Body of pancreas (tissue), 4 donors: ENCODE measurements at regions not wholly inside any gene's neighbourhood (a gene's known extent, or its start where the extent isn't known, plus 50 kb on each side); places are given as distances from the start of the nearest gene placed in this dataset.
A peak's percentile ranks its signal among the peaks of the same experiment; 100 is the strongest.

ENCODE experiments used
- ATAC-seq: fragments of 150-250 bp; one replicate; pipeline ENCODE4 v1.9.1; 2016
- DNase-seq, 4 donors: peaks; one replicate each; pipeline ENCODE4 v3.0.0-alpha.2; 2019
- H3K27ac ChIP-seq, 4 donors: fragments of 200-600 bp; sonication (generic); 1 replicate in 3 of 4; 2 replicates in 1 of 4; pipeline versions ENCODE4 v1.5.1 to v1.6.1; 2016 to 2019; ENCODE audit warnings: mild to moderate bottlenecking in 1 of 4, mixed read lengths in 1 of 4, moderate library complexity in 1 of 4
- H3K27me3 ChIP-seq, 2 donors: fragments of 200-600 bp; sonication (generic); one replicate each; pipeline ENCODE4 v1.6.0; 2016; ENCODE audit warnings: mild to moderate bottlenecking in 1 of 2
- H3K36me3 ChIP-seq, 2 donors: fragments of 200-600 bp; sonication (generic); replicated peaks in 1 of 2; 2 replicates each; pipeline ENCODE4 v1.5.1; 2016; ENCODE audit warnings: low read depth in 2 of 2; ENCODE audit not compliant: insufficient read depth in 1 of 2
- H3K4me1 ChIP-seq: fragments of 200-600 bp; sonication (generic); one replicate; pipeline ENCODE4 v1.6.0; 2016
- H3K4me3 ChIP-seq, 2 donors: fragments of 200-600 bp; sonication (generic); 1 replicate in 1 of 2; 2 replicates in 1 of 2; pipeline ENCODE4 v1.5.1; 2016 to 2019
- H3K9me3 ChIP-seq, 3 donors: fragments of 200-600 bp; sonication (generic); 1 replicate in 2 of 3; 2 replicates in 1 of 3; pipeline ENCODE4 v1.5.1; 2016
- POLR2A ChIP-seq, 3 donors: fragments of 450-650 bp; IDR thresholded peaks; one replicate each; pipeline ENCODE4 v1.6.1; 2016; ENCODE audit warnings: antibody characterized with exemption in 3 of 3, mild to moderate bottlenecking in 2 of 3
- WGBS, 2 donors: methylation state at CpG; one replicate each; pipeline ENCODE4 v1.1.5; 2017; 5-methylcytosine and 5-hydroxymethylcytosine counted together
- intact Hi-C: fragments of 100-400 bp; cut with DNase I; formaldehyde crosslinking; loops from one replicate; pipeline ENCODE4 v1.15.1; 2023
- TF ChIP-seq, protein P1 (sequence below), 7 experiments: fragments of 450-650 bp in 4 of 7; fragments of 200-600 bp in 3 of 7; sonication (generic) in 3 of 7; IDR thresholded peaks; one replicate each; pipeline ENCODE4 v1.5.1; 2016 to 2019; ENCODE audit warnings: antibody characterized with exemption in 7 of 7

DNA sequence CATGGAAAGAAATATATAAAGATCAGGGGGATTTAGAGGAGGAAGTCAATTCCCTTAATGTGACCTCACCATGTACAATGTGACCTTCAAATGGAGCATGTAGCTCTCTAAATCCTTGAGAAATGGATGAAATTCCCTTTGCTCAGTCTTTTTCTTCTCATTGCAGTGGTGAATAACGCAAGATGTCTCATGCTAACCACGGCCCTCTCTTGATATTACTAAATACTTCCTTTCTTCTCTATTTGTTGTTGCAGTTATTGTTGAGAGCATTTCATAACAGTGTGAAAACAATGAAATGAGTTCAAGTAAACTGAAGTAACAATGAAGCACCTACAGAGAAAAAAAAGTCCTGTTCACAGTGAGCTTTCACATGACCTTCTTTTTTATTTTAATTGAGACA, 55.6 kb downstream of the ZNF281 start:
- intact Hi-C loops = no loop called here
- DNase-seq (no peak), ATAC-seq (no peak)
- TF ChIP-seq POLR2A (IDR thresholded peaks at IDR 0.05) = no peak
- TF ChIP-seq, protein P1, sequence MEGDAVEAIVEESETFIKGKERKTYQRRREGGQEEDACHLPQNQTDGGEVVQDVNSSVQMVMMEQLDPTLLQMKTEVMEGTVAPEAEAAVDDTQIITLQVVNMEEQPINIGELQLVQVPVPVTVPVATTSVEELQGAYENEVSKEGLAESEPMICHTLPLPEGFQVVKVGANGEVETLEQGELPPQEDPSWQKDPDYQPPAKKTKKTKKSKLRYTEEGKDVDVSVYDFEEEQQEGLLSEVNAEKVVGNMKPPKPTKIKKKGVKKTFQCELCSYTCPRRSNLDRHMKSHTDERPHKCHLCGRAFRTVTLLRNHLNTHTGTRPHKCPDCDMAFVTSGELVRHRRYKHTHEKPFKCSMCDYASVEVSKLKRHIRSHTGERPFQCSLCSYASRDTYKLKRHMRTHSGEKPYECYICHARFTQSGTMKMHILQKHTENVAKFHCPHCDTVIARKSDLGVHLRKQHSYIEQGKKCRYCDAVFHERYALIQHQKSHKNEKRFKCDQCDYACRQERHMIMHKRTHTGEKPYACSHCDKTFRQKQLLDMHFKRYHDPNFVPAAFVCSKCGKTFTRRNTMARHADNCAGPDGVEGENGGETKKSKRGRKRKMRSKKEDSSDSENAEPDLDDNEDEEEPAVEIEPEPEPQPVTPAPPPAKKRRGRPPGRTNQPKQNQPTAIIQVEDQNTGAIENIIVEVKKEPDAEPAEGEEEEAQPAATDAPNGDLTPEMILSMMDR (IDR thresholded peaks at IDR 0.05) = no peak
- WGBS, 2 donors = 65 to 84% methylated on average over 2 of the region's 2 CpGs
- H3K27me3 ChIP-seq = no peaks in the 10 kb centered on the region
- H3K36me3 ChIP-seq = no peaks in the 10 kb centered on the region
- no peaks in the 10 kb centered on the region for H3K4me1 ChIP-seq
- no peak overlapping the region for H3K4me3 ChIP-seq
- H3K9me3 ChIP-seq = no peaks in the 10 kb centered on the region
- no peak overlapping the region for H3K27ac ChIP-seq

DNA sequence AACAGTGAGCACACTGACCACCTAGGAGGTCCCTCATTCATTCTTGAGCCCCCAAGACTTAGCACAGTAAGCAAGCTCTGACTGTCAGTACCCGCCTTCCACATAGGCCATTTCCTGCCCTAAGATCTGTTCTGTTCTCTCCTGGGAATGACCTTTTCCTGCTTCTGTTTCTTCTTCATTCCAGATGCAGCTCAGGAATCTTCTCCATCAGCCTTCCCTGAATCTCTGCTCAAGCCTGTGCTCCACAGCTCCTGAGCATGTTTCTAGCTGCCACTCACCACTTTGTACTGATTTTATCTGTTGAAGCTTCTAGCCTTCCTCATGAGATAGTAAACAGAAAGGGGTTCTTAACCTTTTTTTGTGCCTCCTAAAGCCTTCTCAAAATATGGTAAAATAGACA, 56.6 kb downstream of the ZNF281 start:
- Histone ChIP-seq H3K27ac (no peak overlapping the region), H3K4me1 (no peaks in the 10 kb centered on the region), H3K9me3 (no peaks in the 10 kb centered on the region), H3K4me3 (no peak overlapping the region), H3K27me3 (no peaks in the 10 kb centered on the region), H3K36me3 (no peaks in the 10 kb centered on the region)
- TF ChIP-seq, protein P1 (IDR thresholded peaks at IDR 0.05) = no peak
- TF ChIP-seq POLR2A (IDR thresholded peaks at IDR 0.05) = no peak
- intact Hi-C loops = no loop called here
- ATAC-seq (no peak), DNase-seq (no peak)
- 81 to 100% methylated on average over 1 of the region's 1 CpG for WGBS, 2 donors

DNA sequence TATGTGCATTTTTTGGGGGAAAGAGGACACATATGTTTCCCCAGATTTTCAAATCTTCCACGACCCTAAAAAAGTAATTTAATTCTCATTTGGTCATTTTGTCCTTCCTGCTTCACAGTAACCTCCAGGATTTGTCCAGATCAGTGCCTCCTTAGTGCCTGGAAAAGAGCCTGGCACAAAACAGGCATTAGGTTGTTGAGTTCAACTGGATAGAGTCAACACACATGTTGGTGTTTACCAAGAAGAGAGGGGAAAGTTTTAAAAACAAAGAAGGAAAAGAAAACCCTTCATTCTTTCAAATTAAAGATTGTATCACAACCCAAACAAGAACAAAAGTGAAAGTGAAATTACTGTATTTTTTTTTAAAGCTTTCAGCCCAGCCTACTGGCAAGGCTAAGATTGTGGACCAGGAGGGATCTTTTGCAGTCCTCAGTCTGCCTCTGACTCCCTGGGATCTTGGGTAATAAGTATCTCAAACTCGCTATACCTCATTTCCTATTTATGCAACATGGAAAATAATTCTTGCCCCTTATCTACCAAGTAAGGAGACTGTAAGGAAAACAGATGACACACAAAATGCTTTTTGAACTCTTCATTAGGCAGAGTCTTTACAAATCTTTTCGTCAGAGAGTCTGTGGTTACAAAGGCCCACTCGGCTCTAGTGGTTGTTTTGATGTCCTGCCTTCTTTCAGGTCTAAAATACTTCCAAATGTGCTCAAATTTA, 57.8 kb downstream of the ZNF281 start:
- intact Hi-C loops = no loop called here
- no peaks in the 10 kb centered on the region for H3K36me3 ChIP-seq
- peak in 1 of 4 donors; percentile 12 for DNase-seq
- TF ChIP-seq POLR2A (IDR thresholded peaks at IDR 0.05) = no peak
- TF ChIP-seq, protein P1 (IDR thresholded peaks at IDR 0.05) = no peak
- WGBS, 2 donors = 43 to 51% methylated on average over 4 of the region's 4 CpGs
- peak; percentile 24 for ATAC-seq
- peak overlapping the region in 1 of 4 donors; percentile 36 for H3K27ac ChIP-seq
- H3K9me3 ChIP-seq = no peaks in the 10 kb centered on the region
- no peaks in the 10 kb centered on the region for H3K4me1 ChIP-seq
- H3K27me3 ChIP-seq = no peaks in the 10 kb centered on the region
- H3K4me3 ChIP-seq = no peak overlapping the region

DNA sequence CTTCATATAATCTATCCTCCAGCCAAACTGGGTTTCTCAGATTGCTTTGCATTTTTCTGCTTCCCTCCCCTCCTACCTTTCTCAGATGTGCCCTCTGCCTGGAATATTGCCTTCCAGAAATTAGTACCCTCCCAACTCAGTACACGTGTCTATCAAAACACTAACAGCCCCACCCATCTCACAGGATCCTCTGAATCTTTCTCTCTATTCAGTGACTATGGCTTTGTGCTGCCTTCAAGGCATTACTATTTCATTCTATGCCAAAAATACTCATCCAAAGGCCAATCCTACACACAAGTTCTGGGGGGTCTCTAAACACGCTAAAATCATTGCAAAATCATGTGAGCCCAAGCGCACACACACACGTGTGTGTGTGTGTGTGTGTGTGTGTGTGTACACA, 58.4 kb downstream of the ZNF281 start:
- Histone ChIP-seq H3K27me3 (no peaks in the 10 kb centered on the region), H3K36me3 (no peaks in the 10 kb centered on the region), H3K9me3 (no peaks in the 10 kb centered on the region), H3K4me1 (no peaks in the 10 kb centered on the region), H3K4me3 (no peak overlapping the region), H3K27ac (no peak overlapping the region)
- no peak for DNase-seq
- no peak for ATAC-seq
- intact Hi-C loops = no loop called here
- 78 to 80% methylated on average over 3 to 4 of the region's 4 CpGs for WGBS, 2 donors
- TF ChIP-seq, protein P1 (IDR thresholded peaks at IDR 0.05) = no peak
- no peak for TF ChIP-seq POLR2A (IDR thresholded peaks at IDR 0.05)

DNA sequence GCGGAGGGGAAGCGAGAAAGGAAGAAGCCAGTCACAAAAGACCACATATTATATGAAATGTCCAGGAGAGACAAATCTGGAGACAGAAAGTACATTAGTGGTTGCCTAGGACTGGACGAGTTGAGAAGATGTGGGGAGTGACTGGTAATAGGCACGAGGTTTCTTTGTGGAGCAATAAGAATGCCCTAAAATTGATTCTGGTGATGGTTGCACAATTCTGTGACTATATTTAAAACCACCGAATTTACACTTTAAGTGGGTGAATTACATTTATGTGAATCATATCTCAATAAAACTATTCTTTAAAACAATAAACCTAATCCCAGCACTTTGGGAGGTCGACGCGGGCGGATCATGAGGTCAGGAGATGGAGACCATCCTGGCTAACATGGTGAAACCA, 63.1 kb downstream of the ZNF281 start:
- no peak for DNase-seq
- Histone ChIP-seq H3K27ac (no peak overlapping the region), H3K4me1 (no peaks in the 10 kb centered on the region), H3K36me3 (no peaks in the 10 kb centered on the region), H3K27me3 (no peaks in the 10 kb centered on the region), H3K4me3 (no peak overlapping the region), H3K9me3 (no peaks in the 10 kb centered on the region)
- intact Hi-C loops = no loop called here
- no peak for TF ChIP-seq POLR2A (IDR thresholded peaks at IDR 0.05)
- TF ChIP-seq, protein P1 (IDR thresholded peaks at IDR 0.05) = no peak
- 76 to 88% methylated on average over 9 of the region's 9 CpGs for WGBS, 2 donors
- no peak for ATAC-seq
